Peyer's patch (tissue), 4 donors: ENCODE measurements at regions not wholly inside any gene's neighbourhood (a gene's known extent, or its start where the extent isn't known, plus 50 kb on each side); places are given as distances from the start of the nearest gene placed in this dataset.

Experiments
- CTCF ChIP-seq, 6 experiments: fragments of 450-650 bp in 4 of 6; fragments of 200-600 bp in 2 of 6; sonication (generic) in 1 of 6; IDR thresholded peaks; one replicate each; pipeline ENCODE4 v1.5.1; 2017 to 2019; ENCODE audit warnings: antibody characterized with exemption in 6 of 6, mild to moderate bottlenecking in 3 of 6, moderate library complexity in 1 of 6
- POLR2A ChIP-seq, 2 donors: fragments of 450-650 bp; IDR thresholded peaks; one replicate each; pipeline ENCODE4 v1.5.1; 2017; ENCODE audit warnings: antibody characterized with exemption in 2 of 2, mild to moderate bottlenecking in 2 of 2, moderate library complexity in 2 of 2

GRCh38 chr12:83378186-83378727, 691.6 kb downstream of the TMTC2 start:
- TF ChIP-seq CTCF (IDR thresholded peaks at IDR 0.05), result no peak
- no peak for TF ChIP-seq POLR2A (IDR thresholded peaks at IDR 0.05)
